Loucy (cell line): ENCODE measurements at regions not wholly inside any gene's neighbourhood (a gene's known extent, or its start where the extent isn't known, plus 50 kb on each side); places are given as distances from the start of the nearest gene placed in this dataset.
"Not testable (repeated sequence)": the region's sequence is repeated elsewhere in the genome, so short reads cannot be mapped to it uniquely, and the experiment has no call there.

Source experiments
- H2AFZ ChIP-seq: fragments of 200-600 bp; sonication (generic); 2 replicates; pipeline ENCODE4 v1.6.0; 2016; ENCODE audit warnings: antibody characterized with exemption, mild to moderate bottlenecking, low read length, moderate library complexity
- H3F3A ChIP-seq: fragments of 200-600 bp; 2 replicates; pipeline ENCODE4 v1.6.0; 2016; ENCODE audit warnings: antibody characterized with exemption, low read depth, mild to moderate bottlenecking
- H3K27me3 ChIP-seq: fragments of 200-600 bp; sonication (generic); 2 replicates; pipeline ENCODE4 v1.6.1; 2014; ENCODE audit warnings: low read length, mild to moderate bottlenecking; ENCODE audit not compliant: insufficient read depth, poor library complexity, severe bottlenecking
- H3K36me3 ChIP-seq: fragments of 200-600 bp; sonication (generic); 2 replicates; pipeline ENCODE4 v1.6.1; 2016; ENCODE audit warnings: low read length; ENCODE audit not compliant: insufficient read depth
- H3K4me1 ChIP-seq: fragments of 200-600 bp; sonication (generic); 2 replicates; pipeline ENCODE4 v1.5.1; 2014; ENCODE audit warnings: low read length, mild to moderate bottlenecking; ENCODE audit not compliant: insufficient read depth, poor library complexity, severe bottlenecking
- H3K4me2 ChIP-seq: fragments of 200-600 bp; sonication (generic); 2 replicates; pipeline ENCODE4 v1.6.0; 2014; ENCODE audit warnings: antibody characterized with exemption, low read length, low read depth, mild to moderate bottlenecking; ENCODE audit not compliant: poor library complexity, severe bottlenecking
- H3K4me3 ChIP-seq: fragments of 200-600 bp; sonication (generic); 2 replicates; pipeline ENCODE4 v1.5.1; 2014; ENCODE audit warnings: low read length, mild to moderate bottlenecking, mixed read lengths; ENCODE audit not compliant: poor library complexity, severe bottlenecking
- H3K79me2 ChIP-seq: fragments of 200-600 bp; sonication (generic); 2 replicates; pipeline ENCODE4 v1.6.1; 2014; ENCODE audit warnings: low read length; ENCODE audit not compliant: insufficient read depth
- H3K9ac ChIP-seq: fragments of 200-600 bp; sonication (generic); 2 replicates; pipeline ENCODE4 v1.6.0; 2014; ENCODE audit warnings: mild to moderate bottlenecking, low read depth, low read length, moderate library complexity; ENCODE audit not compliant: poor library complexity, severe bottlenecking
- H3K9me2 ChIP-seq: fragments of 200-600 bp; sonication (generic); replicated peaks from 2 replicates; pipeline ENCODE4 v1.6.1; 2016; ENCODE audit warnings: low read depth, low read length, mixed read lengths
- H3K9me3 ChIP-seq: fragments of 200-600 bp; sonication (generic); 2 replicates; pipeline ENCODE4 v1.6.1; 2014; ENCODE audit warnings: mild to moderate bottlenecking, antibody characterized with exemption, low read length, low read depth; ENCODE audit not compliant: insufficient read depth
- H4K20me1 ChIP-seq: fragments of 200-600 bp; sonication (generic); 2 replicates; pipeline ENCODE4 v1.6.0; 2014; ENCODE audit warnings: antibody characterized with exemption, low read length, mild to moderate bottlenecking; ENCODE audit not compliant: insufficient read depth, poor library complexity, severe bottlenecking
- EZH2phosphoT487 ChIP-seq: fragments of 200-600 bp; IDR thresholded peaks from 2 replicates; pipeline ENCODE4 v1.6.1; 2018; ENCODE audit warnings: antibody characterized with exemption, mild to moderate bottlenecking, moderate library complexity, borderline replicate concordance
- TF ChIP-seq, protein P1 (sequence below): fragments of 200-600 bp; sonication (generic); conservative IDR thresholded peaks from 2 replicates; pipeline ENCODE4 v1.5.1; 2014; ENCODE audit warnings: mild to moderate bottlenecking, antibody characterized with exemption, low read length

DNA sequence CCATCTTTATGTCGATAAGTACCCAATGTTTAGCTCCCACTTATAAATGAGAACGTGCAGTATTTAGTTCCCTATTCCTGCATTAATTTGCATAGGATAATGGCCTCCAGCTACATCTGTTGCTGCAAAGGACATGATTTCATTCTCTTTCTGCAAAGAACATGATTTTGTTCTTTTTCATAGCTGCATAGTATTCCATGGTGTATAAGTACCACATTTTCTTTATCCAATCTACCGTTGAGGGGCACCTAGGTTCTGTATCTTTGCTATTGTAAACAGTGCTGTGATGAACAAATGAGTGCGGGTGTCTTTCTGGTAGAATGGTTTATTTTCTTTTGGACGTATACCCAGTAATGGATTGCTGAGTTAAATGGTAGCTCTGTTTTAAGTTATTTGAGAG is 63.0 kb downstream of the HLX start:
- Histone ChIP-seq H3K79me2 (no peaks in the 10 kb centered on the region), H2AFZ (no peak overlapping the region), H3K27me3 (no peaks in the 10 kb centered on the region), H3K9me3 (no peaks in the 10 kb centered on the region), H3F3A (no peaks in the 10 kb centered on the region), H3K9me2 (no peaks in the 10 kb centered on the region), H3K4me3 (no peak overlapping the region), H3K4me2 (no peak overlapping the region), H3K9ac (no peak overlapping the region), H3K36me3 (no peaks in the 10 kb centered on the region), H3K4me1 (peaks cover 23% of the 10 kb centered on the region), H4K20me1 (no peaks in the 10 kb centered on the region)
- TF ChIP-seq EZH2phosphoT487 = no peak
- TF ChIP-seq, protein P1, sequence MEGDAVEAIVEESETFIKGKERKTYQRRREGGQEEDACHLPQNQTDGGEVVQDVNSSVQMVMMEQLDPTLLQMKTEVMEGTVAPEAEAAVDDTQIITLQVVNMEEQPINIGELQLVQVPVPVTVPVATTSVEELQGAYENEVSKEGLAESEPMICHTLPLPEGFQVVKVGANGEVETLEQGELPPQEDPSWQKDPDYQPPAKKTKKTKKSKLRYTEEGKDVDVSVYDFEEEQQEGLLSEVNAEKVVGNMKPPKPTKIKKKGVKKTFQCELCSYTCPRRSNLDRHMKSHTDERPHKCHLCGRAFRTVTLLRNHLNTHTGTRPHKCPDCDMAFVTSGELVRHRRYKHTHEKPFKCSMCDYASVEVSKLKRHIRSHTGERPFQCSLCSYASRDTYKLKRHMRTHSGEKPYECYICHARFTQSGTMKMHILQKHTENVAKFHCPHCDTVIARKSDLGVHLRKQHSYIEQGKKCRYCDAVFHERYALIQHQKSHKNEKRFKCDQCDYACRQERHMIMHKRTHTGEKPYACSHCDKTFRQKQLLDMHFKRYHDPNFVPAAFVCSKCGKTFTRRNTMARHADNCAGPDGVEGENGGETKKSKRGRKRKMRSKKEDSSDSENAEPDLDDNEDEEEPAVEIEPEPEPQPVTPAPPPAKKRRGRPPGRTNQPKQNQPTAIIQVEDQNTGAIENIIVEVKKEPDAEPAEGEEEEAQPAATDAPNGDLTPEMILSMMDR = no peak

DNA sequence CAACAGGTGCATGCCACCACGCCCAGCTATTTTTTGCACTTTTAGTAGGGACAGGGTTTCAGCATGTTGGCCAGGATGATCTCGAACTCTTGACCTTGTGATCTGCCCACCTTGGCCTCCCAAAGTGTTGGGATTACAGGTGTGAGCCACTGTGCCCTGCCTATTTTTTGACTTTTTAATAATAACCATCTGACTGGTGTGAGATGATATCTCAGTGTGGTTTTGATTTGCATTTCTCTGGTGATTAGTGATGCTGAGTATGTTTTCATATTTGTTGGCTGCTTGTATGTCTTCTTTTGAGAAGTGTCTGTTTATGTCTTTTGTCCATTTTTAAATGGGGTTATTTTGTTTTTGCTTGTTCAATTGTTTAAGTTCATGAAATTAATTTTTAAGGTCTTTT is 63.7 kb downstream of the HLX start:
- not testable (repeated sequence) for H3K27me3 ChIP-seq, H3K4me3 ChIP-seq, H3K79me2 ChIP-seq, H3F3A ChIP-seq, H3K9ac ChIP-seq, H3K36me3 ChIP-seq, H4K20me1 ChIP-seq, H3K9me2 ChIP-seq, H2AFZ ChIP-seq, H3K9me3 ChIP-seq
- H3K4me1 ChIP-seq = peaks cover 23% of the 10 kb centered on the region
- H3K4me2 ChIP-seq = peak overlapping the region; percentile 6

DNA sequence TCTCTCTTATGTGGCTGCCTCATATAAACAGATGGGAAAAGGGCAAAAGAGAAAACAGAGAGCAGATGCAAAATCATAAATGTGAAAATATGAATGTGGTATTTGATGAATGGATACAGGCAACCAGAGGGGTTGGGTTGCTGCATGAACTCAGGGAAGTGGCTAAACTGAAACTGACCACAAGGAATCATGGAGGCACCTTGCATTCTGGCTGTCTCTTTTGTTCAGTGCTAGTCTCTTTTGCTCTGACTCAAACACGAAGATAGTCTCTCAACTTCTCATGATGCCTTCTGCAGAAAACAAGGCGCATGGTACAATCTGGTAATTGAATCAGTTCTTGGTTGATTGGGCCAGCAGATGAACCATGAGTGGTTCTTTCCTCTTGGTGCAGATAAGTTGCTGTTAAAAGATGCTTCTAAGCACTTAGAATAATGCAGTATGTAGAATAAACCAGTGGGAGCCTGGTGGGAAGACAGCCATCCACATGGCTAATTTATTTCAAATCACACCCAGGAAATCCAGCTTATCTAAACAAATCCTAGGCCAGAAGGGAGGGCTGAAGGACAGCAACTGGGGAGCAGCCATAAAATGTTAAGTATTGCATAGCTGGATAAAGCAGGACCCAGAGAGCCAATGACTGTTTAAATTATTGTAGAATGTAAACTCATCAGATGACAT is 64.2 kb downstream of the HLX start:
- TF ChIP-seq, protein P1 = no peak
- no peak for TF ChIP-seq EZH2phosphoT487
- Histone ChIP-seq H2AFZ (no peak overlapping the region), H3K9ac (no peak overlapping the region), H3K4me3 (no peak overlapping the region), H3K79me2 (no peaks in the 10 kb centered on the region), H3K9me3 (no peaks in the 10 kb centered on the region), H4K20me1 (no peaks in the 10 kb centered on the region), H3K9me2 (no peaks in the 10 kb centered on the region), H3K36me3 (no peaks in the 10 kb centered on the region), H3K4me1 (peaks cover 23% of the 10 kb centered on the region), H3K27me3 (no peaks in the 10 kb centered on the region), H3F3A (no peaks in the 10 kb centered on the region), H3K4me2 (peak overlapping the region; percentile 6)

DNA sequence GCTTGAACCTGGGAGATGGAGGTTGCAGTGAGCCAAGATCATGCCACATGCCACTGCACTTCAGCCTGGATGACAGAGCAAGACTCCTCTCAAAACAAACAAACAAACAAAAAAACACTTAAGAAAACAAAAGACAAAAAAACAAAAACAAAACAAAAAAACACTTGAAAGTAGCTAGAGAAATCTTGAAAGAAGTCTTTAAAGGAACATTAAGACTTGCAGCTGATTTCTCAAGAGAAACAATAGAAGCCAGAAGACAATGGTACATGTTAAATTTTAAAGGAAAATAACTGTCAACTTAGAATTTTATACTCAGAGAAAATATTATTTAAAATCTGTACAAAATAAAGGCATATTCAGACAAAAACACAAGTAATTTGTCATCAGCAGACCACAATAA is 71.3 kb downstream of the HLX start:
- TF ChIP-seq EZH2phosphoT487 = no peak
- TF ChIP-seq, protein P1 = no peak
- no peak overlapping the region for H2AFZ ChIP-seq
- H3K4me3 ChIP-seq = no peak overlapping the region
- H3F3A ChIP-seq = no peaks in the 10 kb centered on the region
- H3K27me3 ChIP-seq = no peaks in the 10 kb centered on the region
- no peak overlapping the region for H3K4me2 ChIP-seq
- no peaks in the 10 kb centered on the region for H3K4me1 ChIP-seq
- no peak overlapping the region for H3K9ac ChIP-seq
- H4K20me1 ChIP-seq = no peaks in the 10 kb centered on the region
- peaks cover 8% of the 10 kb centered on the region; the same call in 1 of the 2 replicates for H3K9me3 ChIP-seq
- no peaks in the 10 kb centered on the region for H3K9me2 ChIP-seq
- H3K79me2 ChIP-seq = no peaks in the 10 kb centered on the region
- H3K36me3 ChIP-seq = no peaks in the 10 kb centered on the region
